ENCODE measurements at regions not wholly inside any gene's neighbourhood (a gene's known extent, or its start where the extent isn't known, plus 50 kb on each side); places are given as distances from the start of the nearest gene placed in this dataset.

GRCh38 chr17:13228225-13228624 is 210.4 kb upstream of the ELAC2 start:
- no peak for DNase-seq (ENCODE audit: low read depth, low spot score)

- no peak for DNase-seq (ENCODE audit: low read depth, low spot score)
These were observed 205.1 kb upstream of the ELAC2 start for GRCh38 chr17:13222975-13223374.

DNA sequence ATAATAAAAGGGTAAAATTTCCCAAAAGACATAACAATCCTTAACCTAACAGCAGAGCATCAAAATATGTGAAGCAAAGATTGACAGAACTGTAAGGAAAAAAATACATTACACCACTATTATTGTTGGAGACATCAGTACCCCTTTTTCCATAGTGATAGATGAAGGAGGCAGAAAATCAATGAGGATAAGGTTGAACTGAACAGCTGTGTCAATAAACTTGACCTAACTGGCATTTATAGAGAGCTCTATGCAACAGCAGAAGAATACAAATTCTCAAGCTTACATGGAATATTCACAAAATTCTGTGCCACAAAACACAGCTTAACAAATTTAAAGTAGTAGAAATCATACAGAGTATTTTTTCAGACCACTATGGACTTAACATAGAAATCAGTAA is 195.0 kb upstream of the ELAC2 start:
- no peak for DNase-seq (ENCODE audit: low read depth, low spot score)

GRCh38 chr17:13209081-13209480 is 191.3 kb upstream of the ELAC2 start:
- no peak for DNase-seq (ENCODE audit: low read depth, low spot score)

DNA sequence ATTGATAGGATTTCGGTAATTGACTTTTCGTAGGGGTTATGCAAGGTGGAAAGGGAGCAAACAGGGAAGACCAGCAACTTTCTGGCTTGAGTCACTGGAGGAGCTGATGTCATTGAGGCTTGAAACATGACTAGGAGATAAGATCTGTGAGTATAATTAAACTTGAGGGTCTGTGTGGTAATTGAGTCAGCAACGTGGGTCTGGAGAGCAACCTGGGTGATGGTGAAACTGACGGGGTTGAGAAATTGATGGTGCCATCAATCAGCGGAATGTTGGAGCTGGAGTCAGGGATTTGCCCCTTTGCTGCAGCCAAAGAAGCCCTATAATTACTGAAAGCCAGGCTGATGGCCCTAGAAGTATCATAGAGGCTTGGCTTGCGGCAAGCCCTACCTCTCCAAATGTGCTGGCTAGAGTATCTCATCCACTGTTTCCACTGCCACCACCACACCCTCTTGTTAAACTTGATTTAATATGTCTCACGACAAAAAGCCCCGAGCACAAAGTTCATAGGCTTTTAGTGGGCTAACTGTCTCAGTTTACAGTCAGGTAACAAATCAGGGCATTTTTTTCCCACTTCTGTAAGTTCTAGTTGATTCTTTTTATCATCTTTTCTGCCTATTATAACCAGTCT is 186.9 kb upstream of the ELAC2 start:
- DNase-seq (ENCODE audit: low read depth, low spot score): no peak

DNA sequence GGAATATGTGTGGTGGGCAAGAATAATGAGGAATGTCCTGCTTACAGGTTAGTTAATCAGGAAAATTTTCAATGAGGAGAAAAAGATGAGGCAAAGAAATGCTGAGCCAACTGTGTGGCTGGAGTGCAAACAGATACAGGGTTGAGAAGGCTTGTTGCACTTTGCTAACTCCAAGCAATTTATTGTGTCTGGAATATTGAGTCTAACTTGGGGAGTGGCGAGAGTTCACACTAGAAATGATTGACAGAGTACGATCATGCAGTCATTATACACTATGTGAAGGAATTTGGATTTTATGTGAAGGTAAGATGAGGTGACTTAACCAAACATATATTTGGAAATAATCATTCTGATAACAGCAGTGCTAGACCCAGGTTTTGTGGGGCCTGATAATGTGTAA is 185.0 kb upstream of the ELAC2 start:
- DNase-seq (ENCODE audit: low read depth, low spot score): no peak

- no peak for DNase-seq (ENCODE audit: low read depth, low spot score)
These were observed 182.8 kb upstream of the ELAC2 start for GRCh38 chr17:13200671-13201070.

DNA sequence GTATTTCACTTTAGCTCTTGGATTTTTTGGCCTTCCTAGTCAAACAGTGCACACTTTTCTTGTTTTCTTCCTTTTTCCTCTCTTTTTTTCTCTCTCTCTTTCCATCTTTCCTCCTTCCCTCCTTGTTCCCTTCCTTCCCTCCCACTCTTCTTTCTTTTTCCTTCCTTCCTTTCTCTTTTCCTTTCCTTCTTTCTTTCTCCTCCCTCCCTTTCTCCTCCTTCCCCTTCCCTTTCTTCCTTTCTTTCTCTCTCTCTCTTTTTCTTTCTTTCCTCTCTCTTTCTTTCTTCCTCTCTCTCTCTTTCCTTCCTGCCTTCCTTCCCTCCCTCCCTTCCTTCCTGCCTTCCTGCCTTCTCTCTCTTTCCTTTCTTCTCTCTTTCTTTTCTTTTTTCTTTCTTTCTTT is 181.6 kb upstream of the ELAC2 start:
- DNase-seq (ENCODE audit: low read depth, low spot score): no peak

GRCh38 chr17:13197586-13197985 is 179.8 kb upstream of the ELAC2 start:
- no peak for DNase-seq (ENCODE audit: low read depth, low spot score)

- DNase-seq (ENCODE audit: low read depth, low spot score): no peak
These were observed 177.1 kb upstream of the ELAC2 start for GRCh38 chr17:13194887-13195286.

DNA sequence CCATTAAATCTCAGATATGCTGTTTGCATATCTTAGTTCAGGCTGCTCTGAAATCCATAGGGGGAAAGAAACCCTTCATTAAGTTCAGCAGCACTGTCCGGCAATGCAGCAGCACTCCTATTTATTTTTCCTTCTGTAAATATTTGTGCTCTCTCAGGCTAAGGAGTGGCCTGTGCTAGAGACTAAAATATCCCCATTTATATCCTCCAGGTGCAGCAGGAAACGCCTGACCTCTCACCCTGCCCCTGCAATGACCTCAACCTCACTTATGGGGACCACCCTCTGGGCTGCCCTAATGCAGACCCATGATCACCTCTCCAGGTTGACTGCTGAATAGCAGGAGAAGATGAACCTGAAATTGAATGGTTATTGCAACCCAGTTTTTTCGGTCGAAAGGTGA is 165.0 kb upstream of the ELAC2 start:
- no peak for DNase-seq (ENCODE audit: low read depth, low spot score)

DNA sequence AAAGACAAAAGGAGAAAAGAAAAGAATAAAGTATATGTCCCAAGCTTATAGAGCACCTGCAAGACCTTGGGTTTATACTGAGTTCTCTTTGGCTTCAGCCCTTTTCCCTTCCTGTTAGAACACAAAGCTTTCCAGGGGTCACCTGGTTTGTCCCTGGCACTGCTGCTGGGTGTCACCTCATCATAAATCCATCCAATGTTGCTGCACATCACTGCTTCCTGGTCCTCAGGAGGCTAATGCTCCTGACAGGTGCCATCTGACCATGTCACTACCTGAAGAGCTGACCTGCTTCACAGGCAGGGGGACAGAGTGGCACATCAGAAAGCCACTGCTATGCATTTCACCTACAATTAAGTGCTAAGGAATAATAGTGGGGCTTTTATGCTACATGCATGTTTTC is 164.6 kb upstream of the ELAC2 start:
- no peak for DNase-seq (ENCODE audit: low read depth, low spot score)

- DNase-seq (ENCODE audit: low read depth, low spot score): no peak
These were observed 163.9 kb upstream of the ELAC2 start for GRCh38 chr17:13181683-13182082.

- no peak for DNase-seq (ENCODE audit: low read depth, low spot score)
These were observed 158.6 kb upstream of the ELAC2 start for GRCh38 chr17:13176436-13176835.

DNA sequence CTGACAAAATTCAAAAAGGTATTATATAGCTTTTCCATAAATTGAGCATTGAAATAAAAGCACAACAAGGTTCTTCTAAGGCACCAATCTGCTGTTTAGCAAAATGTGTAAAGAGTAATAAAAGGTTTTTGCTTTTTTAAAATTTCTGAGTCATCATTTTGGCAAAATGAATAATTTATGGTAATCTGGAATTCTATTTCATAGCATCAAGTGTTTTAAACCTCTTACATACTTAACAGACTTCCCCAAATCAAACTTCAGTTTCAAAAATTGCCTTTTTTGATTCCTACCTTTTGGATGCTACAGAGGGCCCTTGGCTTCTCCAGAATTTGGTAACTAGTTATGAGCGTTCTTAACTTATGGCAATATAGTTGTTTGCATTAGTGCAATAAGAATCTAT is 154.0 kb upstream of the ELAC2 start:
- DNase-seq (ENCODE audit: low read depth, low spot score): no peak

DNA sequence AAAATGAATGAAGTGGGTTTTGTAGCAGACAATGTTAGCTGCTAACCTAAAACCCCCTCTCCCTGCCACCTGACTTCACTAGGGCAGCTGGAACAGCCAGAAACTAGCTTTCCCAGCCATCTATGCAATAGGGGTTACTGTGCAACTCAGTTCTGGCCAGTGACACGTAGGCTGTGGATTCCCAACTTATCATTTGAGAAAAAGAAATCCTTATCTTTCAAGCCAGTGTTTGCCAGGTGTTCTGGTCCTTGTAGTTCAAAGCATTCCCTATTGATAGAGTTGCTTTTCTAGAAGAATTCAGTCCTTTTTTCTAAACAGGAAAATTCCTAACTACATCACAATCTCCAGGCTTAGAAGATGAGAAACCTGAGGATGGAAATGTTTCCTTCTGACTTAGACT is 144.5 kb upstream of the ELAC2 start:
- DNase-seq (ENCODE audit: low read depth, low spot score): no peak

- no peak for DNase-seq (ENCODE audit: low read depth, low spot score)
These were observed 143.0 kb upstream of the ELAC2 start for GRCh38 chr17:13160790-13161189.

GRCh38 chr17:13160296-13160695 is 142.5 kb upstream of the ELAC2 start:
- DNase-seq (ENCODE audit: low read depth, low spot score): no peak

- DNase-seq (ENCODE audit: low read depth, low spot score): no peak
These were observed 140.8 kb upstream of the ELAC2 start for GRCh38 chr17:13158494-13159240.

GRCh38 chr17:13157656-13158055 is 139.8 kb upstream of the ELAC2 start:
- DNase-seq (ENCODE audit: low read depth, low spot score): no peak

DNA sequence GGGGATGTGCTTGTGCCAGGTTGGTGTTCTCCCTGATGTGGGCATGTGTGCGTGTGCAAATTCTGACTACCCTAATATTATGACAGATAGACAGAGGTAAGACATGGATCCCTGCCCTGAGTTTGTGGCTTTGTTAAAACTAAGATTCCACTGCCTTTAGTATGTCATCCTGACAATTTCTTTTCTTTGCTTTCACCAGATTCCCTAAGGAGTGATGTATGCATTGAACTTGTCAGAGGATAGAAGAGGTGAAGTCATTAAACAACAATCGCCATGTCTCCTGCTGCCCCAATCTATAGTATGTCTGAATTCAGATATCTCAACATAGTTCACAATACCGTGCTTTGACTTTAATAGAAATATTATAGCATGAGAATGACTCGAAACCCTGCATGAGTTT is 137.1 kb upstream of the ELAC2 start:
- no peak for DNase-seq (ENCODE audit: low read depth, low spot score)

- DNase-seq (ENCODE audit: low read depth, low spot score): no peak
These were observed 136.6 kb upstream of the ELAC2 start for GRCh38 chr17:13154398-13154797.

GRCh38 chr17:13153036-13153435 is 135.2 kb upstream of the ELAC2 start:
- no peak for DNase-seq (ENCODE audit: low read depth, low spot score)

DNA sequence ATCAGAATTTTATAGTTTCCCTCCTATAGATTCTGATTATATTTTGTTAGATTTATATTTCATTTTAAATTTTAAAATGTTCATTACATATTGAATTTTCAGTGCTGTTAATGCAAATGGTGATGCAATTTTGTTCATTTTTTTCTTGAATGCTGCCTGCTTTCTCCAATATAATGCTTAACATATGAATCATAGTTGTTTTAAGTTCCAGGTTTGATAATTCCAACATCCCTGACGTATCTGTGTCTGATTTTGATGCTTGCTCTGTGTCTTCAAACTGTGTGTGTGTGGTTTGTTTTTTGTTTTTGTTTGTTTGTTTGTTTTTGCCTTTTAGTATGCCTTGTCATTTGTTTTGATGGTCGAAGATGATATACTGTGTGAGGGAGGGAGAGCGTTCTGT is 134.7 kb upstream of the ELAC2 start:
- DNase-seq (ENCODE audit: low read depth, low spot score): no peak

Data from iPS DF 19.7 (cell line).